Trophoblast cell (in vitro differentiated cells and primary cell): ENCODE measurements at regions not wholly inside any gene's neighbourhood (a gene's known extent, or its start where the extent isn't known, plus 50 kb on each side); places are given as distances from the start of the nearest gene placed in this dataset.

Source experiments
- DNase-seq, 2 donors: peaks; one replicate each; pipeline ENCODE4 v3.0.0-alpha.2; 2016
- H2AFZ ChIP-seq: 2 replicates; pipeline ENCODE4 v1.6.1; 2013; ENCODE audit warnings: low read length, moderate library complexity, mild to moderate bottlenecking; ENCODE audit not compliant: insufficient read depth, poor library complexity
- H2AK5ac ChIP-seq: 2 replicates; pipeline ENCODE4 v1.6.1; 2013; ENCODE audit warnings: mild to moderate bottlenecking, low read length
- H2BK120ac ChIP-seq: 2 replicates; pipeline ENCODE4 v1.6.1; 2013; ENCODE audit warnings: low read length, mild to moderate bottlenecking, moderate library complexity; ENCODE audit not compliant: insufficient read depth, poor library complexity
- H2BK12ac ChIP-seq: 2 replicates; pipeline ENCODE4 v1.6.1; 2013; ENCODE audit warnings: mild to moderate bottlenecking, low read length, moderate library complexity
- H2BK5ac ChIP-seq: 2 replicates; pipeline ENCODE4 v1.6.1; 2013; ENCODE audit warnings: low read length, low read depth, moderate library complexity, mild to moderate bottlenecking; ENCODE audit not compliant: poor library complexity
- H3K14ac ChIP-seq: 2 replicates; pipeline ENCODE4 v1.6.1; 2013; ENCODE audit warnings: mild to moderate bottlenecking, low read length
- H3K18ac ChIP-seq: 2 replicates; pipeline ENCODE4 v1.6.1; 2013; ENCODE audit warnings: mild to moderate bottlenecking, low read length
- H3K23ac ChIP-seq: 2 replicates; pipeline ENCODE4 v1.6.1; 2013; ENCODE audit warnings: low read length
- H3K27ac ChIP-seq: 2 replicates; pipeline ENCODE4 v1.5.1; 2013; ENCODE audit warnings: low read depth, mild to moderate bottlenecking, inconsistent platforms, low read length, moderate library complexity
- H3K27me3 ChIP-seq: 2 replicates; pipeline ENCODE4 v1.6.1; 2013; ENCODE audit warnings: inconsistent platforms, mild to moderate bottlenecking, low read length, moderate library complexity; ENCODE audit not compliant: insufficient read depth
- H3K36me3 ChIP-seq, 2 experiments: 1 replicate in 1 of 2; 2 replicates in 1 of 2; pipeline ENCODE4 v1.6.1; 2013; ENCODE audit warnings: low read length in 2 of 2, mild to moderate bottlenecking in 2 of 2, moderate library complexity in 1 of 2; ENCODE audit not compliant: insufficient read depth in 2 of 2, control insufficient read depth in 1 of 2
- H3K4ac ChIP-seq: 2 replicates; pipeline ENCODE4 v1.6.1; 2013; ENCODE audit warnings: low read depth, mild to moderate bottlenecking, low read length, moderate library complexity
- H3K4me1 ChIP-seq, 2 experiments: 1 replicate in 1 of 2; 2 replicates in 1 of 2; pipeline ENCODE4 v1.6.1; 2013; ENCODE audit warnings: low read length in 2 of 2, mild to moderate bottlenecking in 2 of 2, moderate library complexity in 1 of 2; ENCODE audit not compliant: insufficient read depth in 2 of 2, control insufficient read depth in 1 of 2
- H3K4me2 ChIP-seq: 2 replicates; pipeline ENCODE4 v1.6.1; 2013; ENCODE audit warnings: inconsistent platforms, mild to moderate bottlenecking, low read length, moderate library complexity
- H3K4me3 ChIP-seq: 2 replicates; pipeline ENCODE4 v1.5.1; 2013; ENCODE audit warnings: mild to moderate bottlenecking, low read depth, low read length, inconsistent platforms
- H3K79me1 ChIP-seq: one replicate; pipeline ENCODE4 v1.6.1; 2013; ENCODE audit warnings: low read length
- H3K79me2 ChIP-seq: 2 replicates; pipeline ENCODE4 v1.6.1; 2013; ENCODE audit warnings: low read length, mild to moderate bottlenecking; ENCODE audit not compliant: control insufficient read depth, insufficient read depth, poor library complexity
- H3K9ac ChIP-seq: 2 replicates; pipeline ENCODE4 v1.6.1; 2013; ENCODE audit warnings: mild to moderate bottlenecking, low read length
- H3K9me3 ChIP-seq: 2 replicates; pipeline ENCODE4 v1.6.1; 2013; ENCODE audit warnings: low read depth, mild to moderate bottlenecking, control low read depth, inconsistent platforms, low read length; ENCODE audit not compliant: insufficient read depth
- H4K12ac ChIP-seq: 2 replicates; pipeline ENCODE4 v1.6.1; 2013; ENCODE audit warnings: low read depth, mild to moderate bottlenecking, low read length, moderate library complexity
- H4K8ac ChIP-seq: 2 replicates; pipeline ENCODE4 v1.6.1; 2013; ENCODE audit warnings: low read depth, mild to moderate bottlenecking, low read length, moderate library complexity
- H4K91ac ChIP-seq: one replicate; pipeline ENCODE4 v1.6.1; 2013; ENCODE audit warnings: low read depth, mild to moderate bottlenecking, low read length, moderate library complexity
- WGBS: extraction: QIAGEN DNeasy Blood & Tissue Kit; methylation state at CpG from one replicate; pipeline ENCODE4 v1.1.7; 2013; ENCODE audit warnings: missing lambda C conversion rate; ENCODE audit not compliant: insufficient read length, insufficient coverage; ENCODE audit errors: extremely low coverage; 5-methylcytosine and 5-hydroxymethylcytosine counted together

- Histone ChIP-seq H2AK5ac (no peak overlapping the region), H3K27ac (no peak overlapping the region), H3K9me3 (no peaks in the 10 kb centered on the region), H2BK12ac (no peak overlapping the region), H4K12ac (no peak overlapping the region), H3K27me3 (no peaks in the 10 kb centered on the region), H3K4me1 (no peaks in the 10 kb centered on the region), H3K4me2 (no peak overlapping the region), H3K14ac (no peak overlapping the region), H3K79me2 (no peaks in the 10 kb centered on the region), H3K36me3 (no peaks in the 10 kb centered on the region), H3K23ac (no peak overlapping the region), H4K91ac (no peak overlapping the region), H3K79me1 (no peaks in the 10 kb centered on the region), H2BK120ac (no peak overlapping the region), H2AFZ (no peak overlapping the region), H3K4me3 (no peak overlapping the region), H2BK5ac (no peak overlapping the region), H4K8ac (no peak overlapping the region), H3K9ac (no peak overlapping the region), H3K18ac (no peak overlapping the region), H3K4ac (no peak overlapping the region)
- no CpG with 5 or more reads among the region's 2 CpGs for WGBS
- DNase-seq: peak; percentile 3 to 65
Observed at GRCh38 chr9:22307013-22307711, 139.5 kb upstream of the DMRTA1 start.

DNA sequence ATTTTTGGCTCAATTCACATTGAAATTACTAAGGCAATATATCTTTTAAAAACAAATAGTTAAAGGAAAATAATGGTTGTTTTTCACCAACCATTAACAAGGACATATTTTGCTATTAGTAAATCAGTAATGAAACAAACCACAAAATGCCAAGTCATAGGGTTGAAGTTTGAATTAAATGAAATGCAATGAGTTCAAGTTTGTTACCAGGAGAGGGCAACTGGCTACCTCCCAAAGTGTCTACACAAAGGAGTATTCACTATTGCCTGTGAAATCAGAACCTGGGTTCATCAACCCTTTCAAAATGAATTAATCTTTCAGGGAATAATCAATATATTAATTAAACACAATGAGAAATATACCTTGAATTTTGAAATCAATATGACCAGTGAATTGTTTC lies 138.4 kb upstream of the DMRTA1 start:
- Histone ChIP-seq H3K79me2 (no peaks in the 10 kb centered on the region), H3K23ac (no peak overlapping the region), H4K91ac (no peak overlapping the region), H2AK5ac (no peak overlapping the region), H4K8ac (no peak overlapping the region), H3K27me3 (no peaks in the 10 kb centered on the region), H3K4me1 (no peaks in the 10 kb centered on the region), H2BK12ac (no peak overlapping the region), H3K9me3 (no peaks in the 10 kb centered on the region), H3K4me2 (no peak overlapping the region), H4K12ac (no peak overlapping the region), H3K18ac (no peak overlapping the region), H2BK120ac (no peak overlapping the region), H3K79me1 (no peaks in the 10 kb centered on the region), H3K36me3 (no peaks in the 10 kb centered on the region), H2BK5ac (no peak overlapping the region), H3K4me3 (no peak overlapping the region), H3K9ac (no peak overlapping the region), H3K27ac (no peak overlapping the region), H2AFZ (no peak overlapping the region), H3K4ac (no peak overlapping the region), H3K14ac (no peak overlapping the region)
- DNase-seq: no peak

DNA sequence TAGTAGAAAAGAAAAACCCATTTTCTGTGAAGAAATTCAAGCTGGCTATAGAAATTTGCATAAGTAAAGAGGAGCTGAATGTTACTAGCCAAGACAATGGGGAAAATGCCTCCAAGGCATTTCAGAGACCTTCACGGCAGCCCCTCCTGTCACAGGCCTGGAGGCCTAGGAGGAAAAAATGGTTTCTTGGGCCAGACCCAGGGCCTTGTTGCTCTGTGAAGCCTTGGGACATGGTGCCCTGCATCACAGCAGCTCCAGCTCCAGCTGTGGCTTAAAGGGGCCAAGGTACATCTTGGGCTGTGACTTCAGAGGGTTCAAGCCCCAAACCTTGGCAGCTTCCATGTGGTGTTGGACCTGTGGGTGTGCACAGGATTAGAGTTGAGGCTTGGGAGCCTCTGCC lies 130.0 kb upstream of the DMRTA1 start:
- peaks cover 6% of the 10 kb centered on the region for H3K9me3 ChIP-seq
- no peaks in the 10 kb centered on the region for H3K4me1 ChIP-seq
- H4K91ac ChIP-seq: no peak overlapping the region
- H3K4me2 ChIP-seq: no peak overlapping the region
- DNase-seq: no peak
- no CpG with 5 or more reads among the region's 1 CpG for WGBS
- no peak overlapping the region for H3K4ac ChIP-seq
- H2BK120ac ChIP-seq: no peak overlapping the region
- H4K8ac ChIP-seq: no peak overlapping the region
- no peak overlapping the region for H4K12ac ChIP-seq
- no peaks in the 10 kb centered on the region for H3K27me3 ChIP-seq
- no peak overlapping the region for H3K27ac ChIP-seq
- H3K4me3 ChIP-seq: peak overlapping the region; percentile 28
- H3K9ac ChIP-seq: no peak overlapping the region
- H3K18ac ChIP-seq: no peak overlapping the region
- no peak overlapping the region for H3K23ac ChIP-seq
- no peaks in the 10 kb centered on the region for H3K79me1 ChIP-seq
- H2BK12ac ChIP-seq: no peak overlapping the region
- H2AK5ac ChIP-seq: no peak overlapping the region
- peaks cover 0 to 2% of the 10 kb centered on the region in 2 experiments for H3K36me3 ChIP-seq
- no peak overlapping the region for H2BK5ac ChIP-seq
- no peaks in the 10 kb centered on the region for H3K79me2 ChIP-seq
- no peak overlapping the region for H3K14ac ChIP-seq
- H2AFZ ChIP-seq: no peak overlapping the region

DNA sequence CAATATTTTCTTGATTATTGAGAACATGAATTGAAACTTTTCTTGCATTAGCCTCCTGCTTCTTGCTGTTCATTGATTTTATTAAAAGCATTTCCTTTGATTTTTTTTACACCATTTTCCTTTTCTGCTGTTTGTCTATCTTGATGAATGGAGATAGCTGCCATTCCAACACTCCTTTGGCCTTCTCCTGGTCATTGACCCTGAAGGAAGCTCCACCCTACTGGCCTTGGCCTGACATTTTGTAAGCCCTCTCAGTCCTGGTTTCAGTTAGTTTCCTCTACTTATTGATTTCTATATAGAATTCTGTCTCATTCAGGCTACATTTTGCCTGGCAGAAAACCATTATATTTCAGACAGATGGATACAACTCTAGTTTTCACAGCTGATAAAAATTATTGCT lies 115.1 kb upstream of the DMRTA1 start:
- Histone ChIP-seq H3K27me3 (no peaks in the 10 kb centered on the region), H2BK5ac (no peak overlapping the region), H3K4me2 (no peak overlapping the region), H3K4me3 (no peak overlapping the region), H4K12ac (no peak overlapping the region), H2AK5ac (no peak overlapping the region), H3K9ac (no peak overlapping the region), H2BK12ac (no peak overlapping the region), H3K14ac (no peak overlapping the region), H3K36me3 (no peaks in the 10 kb centered on the region), H3K9me3 (no peaks in the 10 kb centered on the region), H3K18ac (no peak overlapping the region), H3K27ac (no peak overlapping the region), H3K23ac (no peak overlapping the region), H2AFZ (no peak overlapping the region), H4K8ac (no peak overlapping the region), H3K4ac (no peak overlapping the region), H2BK120ac (no peak overlapping the region), H3K79me1 (no peaks in the 10 kb centered on the region), H3K4me1 (no peaks in the 10 kb centered on the region), H4K91ac (no peak overlapping the region), H3K79me2 (no peaks in the 10 kb centered on the region)
- DNase-seq: no peak
